ENCODE measurements at regions not wholly inside any gene's neighbourhood (a gene's known extent, or its start where the extent isn't known, plus 50 kb on each side); places are given as distances from the start of the nearest gene placed in this dataset.

DNA sequence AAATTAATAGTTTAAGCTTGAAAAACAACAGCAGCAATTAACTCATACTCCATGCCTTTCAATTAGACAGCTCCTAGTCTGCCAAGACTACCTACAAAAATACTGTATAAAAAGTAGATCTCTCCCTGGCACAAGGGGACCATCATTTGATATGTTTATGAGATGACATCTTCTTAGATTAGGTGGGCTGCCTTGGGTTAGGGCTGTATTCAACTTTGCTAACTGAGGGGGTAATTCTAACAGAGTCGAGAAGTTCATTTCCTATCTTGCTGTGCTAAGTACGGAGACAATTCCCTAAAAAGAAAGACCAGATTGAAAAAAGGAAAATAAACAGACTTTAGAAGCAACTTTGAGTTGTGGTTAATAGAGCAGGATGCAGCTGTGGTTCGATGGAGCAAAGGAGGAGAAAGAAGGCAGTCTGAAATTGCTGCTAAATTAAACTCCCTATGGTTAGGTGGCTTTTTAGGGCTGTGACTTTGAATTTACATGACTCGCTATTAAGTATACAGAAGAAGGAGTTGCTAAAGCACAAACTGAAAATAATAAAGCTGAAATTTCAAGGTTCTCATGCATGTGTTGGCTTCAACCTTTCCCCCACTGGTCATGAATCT lies 75.4 kb downstream of the CDC7 start:
- H3K27me3 ChIP-seq (ENCODE audit: control insufficient read depth, insufficient read depth, low read length) = no peaks in the 10 kb centered on the region
- H3K36me3 ChIP-seq (ENCODE audit: insufficient read depth, low read length) = no peaks in the 10 kb centered on the region
- H3K4me2 ChIP-seq (ENCODE audit: low read length) = no peak overlapping the region
- H3K4me3 ChIP-seq (ENCODE audit: low read length) = no peak overlapping the region
- H3K9ac ChIP-seq (ENCODE audit: low read depth, low read length) = no peak overlapping the region
- no peaks in the 10 kb centered on the region for H3K9me3 ChIP-seq (replicated peaks; ENCODE audit: low read length)
- H3K4me1 ChIP-seq (ENCODE audit: control insufficient read depth, insufficient read depth, low read length) = no peaks in the 10 kb centered on the region

DNA sequence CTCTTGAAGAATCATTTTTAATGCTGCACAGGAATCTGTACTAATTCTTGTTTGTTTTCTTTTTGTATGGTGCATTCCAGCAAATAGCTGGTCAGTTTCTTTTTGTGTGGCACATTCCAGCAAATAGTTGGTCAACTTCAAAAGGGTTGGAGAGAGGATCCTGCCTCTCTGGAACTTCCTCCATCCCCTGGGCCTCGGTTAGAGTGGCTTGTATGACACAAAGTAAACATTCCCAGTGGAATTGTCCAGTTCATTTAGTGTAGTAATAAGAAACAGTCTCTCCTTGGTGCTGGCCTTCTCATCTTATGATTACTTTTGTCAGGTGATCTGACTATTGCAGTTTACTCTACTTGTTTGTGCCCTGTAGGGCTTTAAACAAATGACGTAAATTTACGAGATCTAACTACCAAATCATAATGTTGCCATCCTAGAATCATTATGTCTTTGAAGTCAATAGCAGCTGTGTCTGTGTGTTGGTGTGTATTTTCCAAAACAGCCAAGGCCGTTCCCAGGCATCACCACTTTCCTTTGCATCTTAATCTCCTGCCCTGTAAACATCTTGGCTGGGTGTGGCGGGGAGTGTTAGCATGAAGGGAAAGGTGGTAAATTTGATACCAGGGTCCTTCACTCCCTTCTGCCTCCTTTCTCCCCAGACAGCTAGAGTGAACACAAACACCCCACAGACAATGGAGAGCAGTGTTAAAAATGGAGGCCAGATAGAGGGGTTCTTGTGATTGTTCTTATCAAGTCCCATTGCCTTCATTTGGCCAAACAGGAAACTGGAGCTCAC lies 77.9 kb downstream of the CDC7 start:
- no peak overlapping the region for H3K4me3 ChIP-seq (ENCODE audit: low read length)
- no peak overlapping the region for H3K4me2 ChIP-seq (ENCODE audit: low read length)
- no peaks in the 10 kb centered on the region for H3K9me3 ChIP-seq (replicated peaks; ENCODE audit: low read length)
- H3K4me1 ChIP-seq (ENCODE audit: control insufficient read depth, insufficient read depth, low read length) = peaks cover 14% of the 10 kb centered on the region
- H3K27me3 ChIP-seq (ENCODE audit: control insufficient read depth, insufficient read depth, low read length) = no peaks in the 10 kb centered on the region
- no peaks in the 10 kb centered on the region for H3K36me3 ChIP-seq (ENCODE audit: insufficient read depth, low read length)
- no peak overlapping the region for H3K9ac ChIP-seq (ENCODE audit: low read depth, low read length)

GRCh38 chr1:91579658-91580228 lies 79.1 kb downstream of the CDC7 start:
- Histone ChIP-seq H3K4me1 (ENCODE audit: control insufficient read depth, insufficient read depth, low read length) (peaks cover 15% of the 10 kb centered on the region), H3K4me3 (ENCODE audit: low read length) (no peak overlapping the region), H3K4me2 (ENCODE audit: low read length) (no peak overlapping the region), H3K27me3 (ENCODE audit: control insufficient read depth, insufficient read depth, low read length) (no peaks in the 10 kb centered on the region), H3K9me3 (replicated peaks; ENCODE audit: low read length) (no peaks in the 10 kb centered on the region), H3K9ac (ENCODE audit: low read depth, low read length) (no peak overlapping the region), H3K36me3 (ENCODE audit: insufficient read depth, low read length) (no peaks in the 10 kb centered on the region)

- Histone ChIP-seq H3K36me3 (ENCODE audit: insufficient read depth, low read length) (no peaks in the 10 kb centered on the region), H3K4me1 (ENCODE audit: control insufficient read depth, insufficient read depth, low read length) (peaks cover 15% of the 10 kb centered on the region), H3K4me3 (ENCODE audit: low read length) (no peak overlapping the region), H3K9me3 (replicated peaks; ENCODE audit: low read length) (no peaks in the 10 kb centered on the region), H3K9ac (ENCODE audit: low read depth, low read length) (no peak overlapping the region), H3K4me2 (ENCODE audit: low read length) (no peak overlapping the region), H3K27me3 (ENCODE audit: control insufficient read depth, insufficient read depth, low read length) (no peaks in the 10 kb centered on the region)
These were observed 81.8 kb downstream of the CDC7 start for GRCh38 chr1:91582431-91582921.

DNA sequence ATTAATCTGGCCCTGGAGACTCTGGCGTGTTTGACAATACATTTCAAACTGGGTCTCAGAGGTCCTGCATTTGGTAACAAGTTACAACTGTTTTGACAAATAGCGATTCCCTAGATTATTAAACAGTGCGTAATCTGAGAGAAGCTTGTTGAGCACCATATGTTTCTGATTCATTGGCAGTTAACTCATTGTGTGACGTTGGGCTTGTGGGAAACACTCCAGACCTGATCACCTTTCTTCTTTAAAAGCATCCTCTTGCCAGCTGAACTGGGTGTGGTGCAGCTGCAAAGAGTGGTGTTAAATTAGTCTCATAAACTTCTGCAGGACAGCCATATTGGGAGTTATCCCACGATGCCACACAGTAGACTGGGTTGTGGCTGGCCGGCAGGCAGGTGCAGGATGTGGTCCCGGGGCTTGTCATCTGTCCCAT lies 82.7 kb downstream of the CDC7 start:
- H3K36me3 ChIP-seq (ENCODE audit: insufficient read depth, low read length) = no peaks in the 10 kb centered on the region

GRCh38 chr1:91584309-91584708 lies 83.7 kb downstream of the CDC7 start:
- Histone ChIP-seq H3K9me3 (replicated peaks; ENCODE audit: low read length) (no peaks in the 10 kb centered on the region), H3K4me2 (ENCODE audit: low read length) (no peak overlapping the region), H3K9ac (ENCODE audit: low read depth, low read length) (no peak overlapping the region), H3K27me3 (ENCODE audit: control insufficient read depth, insufficient read depth, low read length) (no peaks in the 10 kb centered on the region), H3K36me3 (ENCODE audit: insufficient read depth, low read length) (no peaks in the 10 kb centered on the region), H3K4me1 (ENCODE audit: control insufficient read depth, insufficient read depth, low read length) (peaks cover 15% of the 10 kb centered on the region), H3K4me3 (ENCODE audit: low read length) (no peak overlapping the region)

More for the DNA sequence above, 82.7 kb downstream of the CDC7 start:
- Histone ChIP-seq H3K9me3 (replicated peaks; ENCODE audit: low read length) (no peaks in the 10 kb centered on the region), H3K9ac (ENCODE audit: low read depth, low read length) (no peak overlapping the region), H3K4me3 (ENCODE audit: low read length) (no peak overlapping the region), H3K4me2 (ENCODE audit: low read length) (peak overlapping the region; percentile 7), H3K4me1 (ENCODE audit: control insufficient read depth, insufficient read depth, low read length) (peaks cover 15% of the 10 kb centered on the region), H3K27me3 (ENCODE audit: control insufficient read depth, insufficient read depth, low read length) (no peaks in the 10 kb centered on the region)

GRCh38 chr1:91584878-91585277 lies 84.2 kb downstream of the CDC7 start:
- no peaks in the 10 kb centered on the region for H3K9me3 ChIP-seq (replicated peaks; ENCODE audit: low read length)
- H3K4me2 ChIP-seq (ENCODE audit: low read length) = no peak overlapping the region
- no peak overlapping the region for H3K9ac ChIP-seq (ENCODE audit: low read depth, low read length)
- no peak overlapping the region for H3K4me3 ChIP-seq (ENCODE audit: low read length)
- H3K27me3 ChIP-seq (ENCODE audit: control insufficient read depth, insufficient read depth, low read length) = no peaks in the 10 kb centered on the region
- no peaks in the 10 kb centered on the region for H3K36me3 ChIP-seq (ENCODE audit: insufficient read depth, low read length)
- peaks cover 15% of the 10 kb centered on the region for H3K4me1 ChIP-seq (ENCODE audit: control insufficient read depth, insufficient read depth, low read length)

DNA sequence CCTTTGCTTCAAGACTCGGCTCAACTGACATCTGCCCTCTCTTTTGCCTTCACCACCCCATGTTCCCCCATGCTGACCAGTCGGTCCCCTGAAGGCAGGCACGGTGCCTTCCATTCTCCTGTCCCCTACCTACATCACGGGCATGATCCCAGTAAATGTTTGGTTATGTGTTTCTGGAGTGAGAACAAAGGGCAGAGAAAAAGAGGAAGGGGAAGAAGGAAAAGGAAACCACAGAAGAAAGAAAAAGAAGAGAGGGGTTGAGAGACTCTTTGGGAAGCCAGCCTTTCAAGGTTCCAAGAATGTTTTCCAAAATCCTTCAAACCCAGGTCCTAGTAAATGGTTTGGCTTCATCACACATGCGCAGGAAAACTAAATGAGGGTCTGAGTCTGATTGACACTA lies 84.9 kb downstream of the CDC7 start:
- Histone ChIP-seq H3K4me2 (ENCODE audit: low read length) (no peak overlapping the region), H3K4me1 (ENCODE audit: control insufficient read depth, insufficient read depth, low read length) (peaks cover 15% of the 10 kb centered on the region), H3K4me3 (ENCODE audit: low read length) (no peak overlapping the region), H3K9me3 (replicated peaks; ENCODE audit: low read length) (no peaks in the 10 kb centered on the region), H3K9ac (ENCODE audit: low read depth, low read length) (no peak overlapping the region), H3K36me3 (ENCODE audit: insufficient read depth, low read length) (no peaks in the 10 kb centered on the region), H3K27me3 (ENCODE audit: control insufficient read depth, insufficient read depth, low read length) (peaks cover 3% of the 10 kb centered on the region)

- Histone ChIP-seq H3K9ac (ENCODE audit: low read depth, low read length) (no peak overlapping the region), H3K27me3 (ENCODE audit: control insufficient read depth, insufficient read depth, low read length) (peaks cover 3% of the 10 kb centered on the region), H3K36me3 (ENCODE audit: insufficient read depth, low read length) (no peaks in the 10 kb centered on the region), H3K4me3 (ENCODE audit: low read length) (no peak overlapping the region), H3K9me3 (replicated peaks; ENCODE audit: low read length) (no peaks in the 10 kb centered on the region), H3K4me1 (ENCODE audit: control insufficient read depth, insufficient read depth, low read length) (peaks cover 15% of the 10 kb centered on the region), H3K4me2 (ENCODE audit: low read length) (no peak overlapping the region)
These were observed 85.3 kb downstream of the CDC7 start for GRCh38 chr1:91585982-91586381.

DNA sequence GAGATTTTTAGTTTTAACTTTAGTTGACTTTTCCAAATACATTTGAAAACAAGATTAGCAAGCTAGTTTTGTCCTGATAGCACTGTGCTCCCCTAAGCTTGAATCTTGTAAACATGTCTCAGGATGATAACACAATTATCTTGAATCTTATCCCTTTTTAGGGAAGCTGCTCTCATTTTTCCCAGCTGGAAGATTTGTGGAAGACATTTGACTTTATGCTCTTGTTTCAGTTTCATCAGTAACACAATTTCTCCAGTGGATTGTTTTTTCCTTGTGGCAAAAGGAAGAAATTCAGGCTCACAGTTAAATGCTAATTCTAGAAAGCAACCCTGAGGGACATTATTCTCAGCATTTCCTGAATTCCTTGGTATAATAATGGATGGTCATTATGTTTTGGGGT lies 88.8 kb downstream of the CDC7 start:
- no peak overlapping the region for H3K9ac ChIP-seq (ENCODE audit: low read depth, low read length)
- H3K9me3 ChIP-seq (replicated peaks; ENCODE audit: low read length) = no peaks in the 10 kb centered on the region
- no peaks in the 10 kb centered on the region for H3K4me1 ChIP-seq (ENCODE audit: control insufficient read depth, insufficient read depth, low read length)
- peaks cover 3% of the 10 kb centered on the region for H3K27me3 ChIP-seq (ENCODE audit: control insufficient read depth, insufficient read depth, low read length)
- H3K4me2 ChIP-seq (ENCODE audit: low read length) = no peak overlapping the region
- no peak overlapping the region for H3K4me3 ChIP-seq (ENCODE audit: low read length)
- no peaks in the 10 kb centered on the region for H3K36me3 ChIP-seq (ENCODE audit: insufficient read depth, low read length)

DNA sequence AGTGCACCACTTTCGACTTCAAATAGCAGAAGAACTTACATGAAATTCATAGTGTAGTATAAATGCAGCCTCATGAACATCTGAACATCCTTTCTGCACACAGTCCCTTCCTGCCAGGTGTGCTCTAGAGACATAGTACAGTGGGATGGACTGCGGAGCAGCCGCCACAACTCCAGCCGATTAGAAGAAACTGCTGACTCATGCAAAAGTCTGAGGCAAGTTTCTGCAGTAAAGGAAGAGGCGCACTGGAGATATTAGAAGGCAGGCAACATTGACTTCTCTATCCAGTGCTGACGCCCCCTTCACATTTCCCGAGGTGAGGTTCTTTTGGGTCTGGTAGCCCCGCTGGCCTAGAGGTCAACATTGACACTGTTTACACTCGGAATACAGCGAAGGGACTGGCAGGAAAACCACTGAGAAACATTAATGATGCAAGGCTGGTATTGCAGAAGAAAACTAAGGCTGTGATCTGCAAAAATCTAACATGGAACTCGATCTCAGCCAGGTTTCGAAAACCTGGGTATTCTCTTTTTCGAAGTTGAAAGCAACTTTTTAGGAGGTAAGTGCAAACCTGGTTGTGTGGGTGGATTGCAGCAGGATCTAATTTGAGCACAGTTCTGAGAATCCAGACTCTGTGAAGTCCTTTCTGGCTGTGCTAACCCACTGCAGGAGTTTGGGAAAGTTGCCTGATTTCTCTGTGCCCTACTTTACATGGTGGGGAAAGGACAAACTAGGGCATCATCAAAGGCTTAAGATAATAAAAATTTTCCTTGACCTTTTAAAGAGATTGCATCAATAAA lies 90.7 kb downstream of the CDC7 start:
- no peak overlapping the region for H3K4me3 ChIP-seq (ENCODE audit: low read length)
- H3K4me1 ChIP-seq (ENCODE audit: control insufficient read depth, insufficient read depth, low read length) = no peaks in the 10 kb centered on the region
- H3K9me3 ChIP-seq (replicated peaks; ENCODE audit: low read length) = no peaks in the 10 kb centered on the region
- H3K9ac ChIP-seq (ENCODE audit: low read depth, low read length) = no peak overlapping the region
- H3K27me3 ChIP-seq (ENCODE audit: control insufficient read depth, insufficient read depth, low read length) = peaks cover 3% of the 10 kb centered on the region
- no peak overlapping the region for H3K4me2 ChIP-seq (ENCODE audit: low read length)
- no peaks in the 10 kb centered on the region for H3K36me3 ChIP-seq (ENCODE audit: insufficient read depth, low read length)
